ENCODE measurements at regions not wholly inside any gene's neighbourhood (a gene's known extent, or its start where the extent isn't known, plus 50 kb on each side); places are given as distances from the start of the nearest gene placed in this dataset.

DNA sequence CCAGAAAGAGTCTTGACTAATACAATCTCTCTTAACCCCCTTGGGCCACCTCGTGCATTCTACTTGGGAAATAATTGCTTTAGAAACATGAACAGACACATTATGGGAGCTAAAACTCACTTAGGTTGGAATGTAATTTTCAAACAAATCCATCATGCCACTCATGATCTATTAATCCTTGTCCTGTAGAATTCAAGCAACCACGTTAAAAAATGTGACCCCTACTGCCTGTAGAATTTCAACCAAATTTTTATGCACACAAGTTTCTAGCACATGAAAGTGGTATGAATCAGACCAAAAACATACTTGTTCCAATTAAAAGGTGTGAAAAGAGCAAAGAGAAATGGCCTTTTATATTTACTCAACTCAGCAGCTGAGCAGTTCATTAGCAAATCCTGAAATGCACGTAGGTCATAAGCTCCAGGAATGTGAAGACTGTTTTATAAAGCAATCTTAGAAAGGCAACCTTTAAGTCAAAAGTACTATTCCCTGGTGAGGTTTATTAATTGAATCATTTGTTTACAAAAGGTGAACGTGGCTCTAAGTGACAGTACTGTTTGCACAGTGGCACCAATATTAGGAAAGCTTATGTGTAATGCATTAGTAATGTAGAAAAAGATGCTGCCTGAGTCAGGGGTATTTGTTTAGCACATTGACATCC is 459.4 kb upstream of the UBE2E3 start:
- DNase-seq: no peak

DNA sequence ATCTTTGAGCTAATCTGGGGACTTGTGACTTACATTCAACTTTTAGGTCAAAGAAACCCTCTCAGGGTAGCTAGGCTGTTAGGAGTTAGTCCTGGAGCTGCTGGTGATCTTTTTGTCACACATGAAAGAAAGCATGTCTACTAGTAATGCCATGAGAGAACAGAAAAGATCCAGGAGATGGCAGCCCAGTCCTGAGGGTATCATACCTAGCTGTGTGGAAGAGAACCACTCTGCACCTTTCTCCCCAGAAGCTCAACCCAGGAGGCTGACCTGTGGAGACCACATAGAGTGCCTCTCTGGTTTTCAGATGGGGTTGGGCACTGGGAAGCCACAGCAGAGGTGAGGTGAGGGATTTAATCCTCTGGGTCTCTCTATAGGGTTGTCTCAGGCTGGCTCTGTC is 460.2 kb upstream of the UBE2E3 start:
- no peak for DNase-seq

DNA sequence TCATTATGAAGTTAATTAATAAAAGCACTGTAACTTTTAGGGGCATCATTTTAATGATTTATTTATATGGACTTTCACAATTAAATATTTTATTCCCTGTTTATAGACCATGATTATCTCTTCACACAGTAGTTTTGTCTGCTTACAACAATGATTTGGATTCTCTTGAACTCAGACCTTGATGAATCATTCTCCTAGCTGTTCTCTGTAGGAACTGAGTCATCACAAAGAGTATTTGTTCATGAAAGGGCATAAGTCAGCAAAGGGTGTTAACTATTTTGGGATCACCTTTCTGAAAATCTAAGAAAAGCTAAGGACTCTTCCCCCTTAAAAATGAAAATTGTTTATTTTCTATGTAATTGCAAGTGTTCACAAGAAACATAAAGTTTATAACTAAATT is 461.1 kb upstream of the UBE2E3 start:
- no peak for DNase-seq

GRCh38 chr2:180516232-180516631 is 464.2 kb upstream of the UBE2E3 start:
- no peak for DNase-seq

DNA sequence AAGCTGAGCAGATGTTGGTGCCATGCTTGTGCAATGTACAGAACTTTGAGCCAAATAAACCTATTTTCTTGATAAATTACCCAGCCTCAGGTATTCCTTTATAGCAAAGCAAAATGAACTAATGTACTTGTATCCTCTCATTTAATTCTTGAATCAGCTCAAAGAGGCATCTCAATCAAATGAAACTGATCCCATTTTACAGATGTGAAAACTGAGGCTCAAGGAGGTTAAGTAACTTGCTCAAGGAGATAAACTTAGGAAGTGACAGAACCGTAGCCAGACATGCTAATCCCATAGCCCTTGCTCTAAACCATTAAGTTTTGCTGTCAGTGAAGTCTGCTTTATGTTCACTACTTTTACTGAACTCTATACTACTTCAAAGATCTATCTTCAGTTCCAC is 467.0 kb upstream of the UBE2E3 start:
- no peak for DNase-seq

DNA sequence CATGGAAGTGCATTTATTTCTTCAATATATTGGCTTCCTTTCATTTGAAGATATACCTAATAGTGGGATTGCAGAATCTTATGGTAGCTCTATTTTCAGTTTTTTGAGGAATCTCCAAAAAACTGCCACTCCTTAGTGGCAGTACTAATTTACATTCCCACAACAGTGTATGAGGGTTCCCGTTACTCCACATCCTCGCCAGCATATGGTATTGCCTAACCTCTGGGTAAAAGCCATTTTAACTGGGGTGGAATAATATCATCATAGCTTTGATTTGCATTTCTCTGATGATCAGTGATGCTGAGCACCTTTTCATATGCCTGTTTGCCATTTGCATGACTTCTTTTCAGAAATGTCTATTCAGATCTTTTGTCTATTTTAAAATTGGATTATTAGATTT is 471.9 kb upstream of the UBE2E3 start:
- no peak for DNase-seq

DNA sequence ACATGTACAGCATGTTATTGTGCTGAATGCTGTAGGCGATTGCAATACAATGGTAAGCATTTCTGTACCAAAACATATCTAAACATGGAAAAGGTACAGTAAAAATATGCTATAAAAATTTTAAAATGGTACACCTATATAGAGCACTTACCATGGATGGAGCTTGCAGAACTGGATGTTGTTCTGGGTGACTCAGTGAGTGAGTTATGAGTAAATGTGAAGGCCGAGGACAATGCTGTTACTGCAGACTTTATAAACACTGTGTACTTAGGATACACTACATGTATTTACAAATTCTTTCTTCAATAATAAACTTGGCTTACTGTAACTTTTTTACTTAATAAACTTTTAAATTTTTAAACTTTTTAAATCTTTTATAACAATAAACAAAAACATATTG is 473.4 kb upstream of the UBE2E3 start:
- no peak for DNase-seq

GRCh38 chr2:180505203-180505602 is 475.2 kb upstream of the UBE2E3 start:
- no peak for DNase-seq

DNA sequence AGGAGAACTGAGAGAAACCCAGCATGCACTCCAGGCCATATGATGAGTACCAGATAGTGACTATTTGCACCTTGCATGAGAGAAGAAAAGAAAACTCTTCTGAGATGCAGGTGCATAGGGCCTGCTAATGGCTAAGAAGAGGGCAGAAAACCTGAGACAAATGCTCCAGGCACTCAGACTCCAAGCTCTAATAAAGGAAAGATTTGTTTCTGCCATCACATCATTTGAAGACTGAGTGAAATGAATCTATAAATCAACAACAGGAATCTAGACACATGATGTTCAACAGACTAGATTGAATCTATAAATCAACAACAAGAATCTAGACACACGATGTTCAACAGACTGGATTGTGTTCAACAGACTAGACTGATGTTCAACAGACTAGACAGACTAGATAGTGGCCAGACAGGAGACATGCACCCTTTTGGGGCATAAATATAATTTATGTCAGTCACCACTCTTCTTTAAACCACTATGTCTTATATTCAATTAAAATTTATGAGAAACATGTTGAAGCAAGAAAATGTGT is 482.7 kb upstream of the UBE2E3 start:
- no peak for DNase-seq

- DNase-seq: no peak
Measured at GRCh38 chr2:180495606-180496005, 484.8 kb upstream of the UBE2E3 start.

DNA sequence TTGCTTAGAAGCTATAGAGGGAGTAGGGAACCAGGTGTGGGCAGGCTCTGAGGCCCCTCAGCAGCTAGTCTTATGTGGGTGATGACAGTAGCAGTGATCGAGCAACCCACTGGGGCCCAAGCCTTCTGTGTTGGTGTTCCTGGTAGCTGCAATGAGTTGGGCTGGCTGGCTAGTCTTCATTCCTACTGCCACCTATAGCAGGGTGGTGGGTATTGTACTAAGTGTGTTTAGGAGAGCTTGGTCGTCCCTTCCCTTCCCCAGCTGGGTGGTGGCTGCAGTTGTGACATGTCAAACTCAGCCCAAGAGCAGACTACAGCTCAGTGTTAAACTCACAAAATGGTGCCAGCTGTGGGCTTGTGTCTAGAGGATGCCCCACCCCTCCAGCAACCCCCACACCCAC is 486.1 kb upstream of the UBE2E3 start:
- no peak for DNase-seq

GRCh38 chr2:180482696-180483095 is 475.6 kb upstream of the CWC22 start:
- DNase-seq: no peak

- DNase-seq: no peak
Measured at GRCh38 chr2:180481998-180482397, 474.9 kb upstream of the CWC22 start.

- DNase-seq: no peak
Measured at GRCh38 chr2:180478883-180479282, 471.8 kb upstream of the CWC22 start.

GRCh38 chr2:180474716-180475115 is 467.6 kb upstream of the CWC22 start:
- no peak for DNase-seq

GRCh38 chr2:180473456-180473855 is 466.4 kb upstream of the CWC22 start:
- DNase-seq: no peak

DNA sequence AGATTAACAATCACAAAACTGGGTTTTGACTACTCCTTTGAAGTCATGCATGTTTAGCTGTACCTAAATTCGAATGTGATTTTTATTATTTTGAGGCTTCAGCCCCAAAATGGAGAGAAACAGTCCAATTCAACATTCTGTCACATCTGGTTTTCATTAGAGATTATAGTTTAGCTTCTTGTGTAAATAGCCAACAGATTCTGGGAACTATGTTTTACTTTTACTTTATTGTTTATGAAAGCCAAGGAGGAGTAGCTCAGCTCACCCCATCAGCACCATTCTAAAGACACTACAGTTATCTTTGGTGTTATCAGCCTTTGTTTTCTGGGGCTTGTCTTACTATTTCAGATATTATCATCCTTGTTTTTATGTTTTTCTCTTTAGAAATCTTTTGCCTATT is 465.0 kb upstream of the CWC22 start:
- no peak for DNase-seq

GRCh38 chr2:180463608-180464007 is 456.5 kb upstream of the CWC22 start:
- DNase-seq: no peak

DNA sequence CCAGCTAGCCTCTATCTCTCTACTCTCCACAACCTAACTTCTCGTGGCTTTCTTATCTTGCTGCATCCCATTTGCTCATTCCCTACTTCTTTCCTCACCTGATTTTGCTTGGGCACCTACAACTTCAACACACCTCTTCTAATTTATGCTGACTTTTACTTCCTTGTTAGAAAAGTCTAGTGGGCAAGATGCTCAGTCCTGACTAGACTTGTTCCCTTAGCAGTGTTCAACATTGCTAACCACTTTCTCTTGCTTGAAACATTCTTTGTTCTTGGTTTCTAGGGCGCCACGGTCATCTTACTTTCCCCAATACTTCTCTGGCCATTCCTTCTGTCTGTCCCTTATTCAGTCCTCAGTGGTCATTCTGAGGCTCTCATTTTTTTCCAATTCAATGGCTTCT is 454.7 kb upstream of the CWC22 start:
- DNase-seq: no peak

DNA sequence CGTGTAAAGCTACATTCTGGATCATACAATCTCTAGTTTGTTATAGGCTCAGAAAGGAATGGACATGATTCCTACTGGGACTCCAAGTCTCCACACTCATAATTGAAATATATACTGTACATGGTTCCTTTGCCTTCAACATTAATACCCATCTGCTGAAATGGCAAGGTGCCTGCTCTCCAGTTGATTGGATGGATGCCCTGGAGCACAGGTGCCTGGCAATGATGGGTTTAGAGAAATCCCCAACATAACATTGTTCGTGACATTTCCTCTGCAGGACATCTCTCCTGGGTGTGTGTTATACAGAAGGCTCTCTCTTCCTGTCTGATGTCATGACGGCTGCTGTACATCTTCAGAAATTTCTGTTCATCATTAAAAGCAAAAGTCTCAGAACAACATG is 449.7 kb upstream of the CWC22 start:
- no peak for DNase-seq

DNA sequence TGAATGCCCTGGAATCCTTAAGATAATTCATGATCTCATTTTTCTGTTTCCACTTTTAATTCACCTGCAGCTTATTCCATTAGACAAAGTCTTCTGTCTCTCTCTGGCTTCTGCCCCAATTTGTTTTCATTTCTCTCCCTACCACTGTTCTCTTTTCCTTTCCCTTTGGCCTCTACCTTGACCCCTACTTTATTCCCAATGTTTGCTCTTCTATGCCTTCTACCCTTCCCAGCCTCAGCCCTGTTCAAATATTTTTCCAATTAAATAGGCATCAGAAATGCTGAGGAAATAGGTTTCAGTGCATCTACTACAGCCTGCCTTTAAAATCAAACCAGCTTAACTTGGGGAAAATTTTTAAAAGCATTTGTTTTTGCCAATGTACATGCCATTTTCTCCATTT is 443.7 kb upstream of the CWC22 start:
- DNase-seq: no peak

- no peak for DNase-seq
Measured at GRCh38 chr2:180449171-180449915, 442.2 kb upstream of the CWC22 start.

GRCh38 chr2:180446492-180446891 is 439.4 kb upstream of the CWC22 start:
- no peak for DNase-seq

DNA sequence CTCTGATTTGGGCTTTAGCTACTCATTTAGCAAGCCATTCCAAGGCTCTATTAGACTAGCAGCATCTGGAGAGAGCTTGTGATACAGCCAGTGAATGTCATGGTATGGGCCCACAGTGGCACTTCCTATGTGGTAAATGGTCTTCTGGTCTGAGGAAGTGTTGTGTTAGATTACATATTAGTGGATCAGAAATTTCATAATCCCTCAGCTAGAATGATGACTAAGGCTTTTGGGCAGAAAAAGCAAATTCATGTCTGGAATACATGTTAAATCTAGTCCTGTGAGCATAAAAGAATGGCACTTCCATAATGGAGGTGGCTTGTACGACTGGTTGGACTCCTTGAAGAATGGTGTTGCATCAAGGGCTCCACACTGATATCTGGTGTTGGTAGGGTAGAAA is 436.8 kb upstream of the CWC22 start:
- DNase-seq: no peak

Data from NCI-H1436 (cell line).